Midbrain (tissue), 1 donor: ENCODE measurements at regions not wholly inside any gene's neighbourhood (a gene's known extent, or its start where the extent isn't known, plus 50 kb on each side); places are given as distances from the start of the nearest gene placed in this dataset.
"Not testable (repeated sequence)": the region's sequence is repeated elsewhere in the genome, so short reads cannot be mapped to it uniquely, and the experiment has no call there.

ENCODE experiments used
- DNase-seq: peaks from one replicate; lab custom pipeline; 2025; lab: John Stamatoyannopoulos, UW

DNA sequence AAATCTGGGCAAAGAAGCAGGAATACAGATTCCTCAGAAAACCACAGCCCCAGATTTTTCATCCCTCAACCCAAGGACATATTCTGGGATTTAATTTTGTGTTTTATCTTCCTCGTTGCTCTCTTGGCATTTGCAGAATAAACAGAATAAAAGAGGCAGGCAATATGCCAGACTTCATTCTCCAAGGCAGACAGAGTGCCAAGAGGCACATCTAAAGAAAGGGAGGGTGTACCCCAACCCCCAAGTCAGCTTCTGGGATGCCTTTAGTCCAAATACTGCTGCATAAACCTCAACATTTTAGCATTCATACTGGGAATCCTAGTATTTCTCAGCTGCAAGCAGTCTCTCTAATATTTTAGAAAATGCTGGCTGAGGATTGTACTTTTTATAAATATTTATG is 629.2 kb downstream of the KLHL13 start:
- DNase-seq, result no peak

- no peak for DNase-seq
Observed at GRCh38 chrX:117483950-117484349, 632.7 kb downstream of the KLHL13 start.

GRCh38 chrX:117458243-117458968 is 658.2 kb downstream of the KLHL13 start:
- DNase-seq, result no peak

- no peak for DNase-seq
Observed at GRCh38 chrX:117455787-117456186, 660.8 kb downstream of the KLHL13 start.

GRCh38 chrX:117429501-117429900 is 687.1 kb downstream of the KLHL13 start:
- no peak for DNase-seq

GRCh38 chrX:117407449-117408150 is 709.0 kb downstream of the KLHL13 start:
- DNase-seq, result no peak

DNA sequence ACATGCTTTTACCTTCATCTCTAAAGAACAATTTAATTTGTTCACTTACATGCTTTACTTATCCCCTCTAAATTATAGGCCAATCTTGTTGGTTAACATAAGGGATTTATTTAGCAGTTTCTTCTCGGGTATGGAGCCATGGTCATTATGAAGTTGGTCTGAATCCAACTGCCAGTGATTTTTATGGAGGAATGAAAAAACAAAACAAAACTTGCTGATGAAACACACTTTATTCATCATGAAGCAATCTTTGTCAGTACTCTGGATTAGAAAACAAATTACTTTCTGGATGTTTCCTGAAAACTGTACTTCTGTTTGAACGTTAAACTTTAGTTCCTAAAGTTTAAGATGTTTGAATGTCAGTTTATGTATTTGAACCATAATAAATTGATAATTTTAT is 715.8 kb downstream of the KLHL13 start:
- DNase-seq, result no peak

DNA sequence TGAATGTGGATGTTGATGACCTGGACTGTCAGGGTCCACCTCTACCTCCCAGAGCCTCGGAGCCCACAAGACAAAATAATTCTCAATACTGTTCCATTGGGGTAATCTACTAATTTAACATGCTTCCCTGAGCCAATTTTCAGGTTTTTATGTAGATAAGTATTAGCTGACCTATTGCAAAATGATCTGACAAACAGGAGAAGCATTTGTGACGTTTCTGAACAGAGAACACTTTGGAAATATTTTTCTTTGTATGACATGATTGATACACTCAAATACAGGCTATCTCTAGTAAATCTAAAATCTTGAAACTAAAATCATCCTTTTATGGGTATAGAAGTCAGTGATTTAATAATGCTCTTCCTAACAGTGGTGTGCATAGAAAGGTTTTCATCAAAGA is 716.6 kb downstream of the KLHL13 start:
- DNase-seq, result no peak

- DNase-seq, result no peak
Observed at GRCh38 chrX:117397844-117398243, 718.8 kb downstream of the KLHL13 start.

DNA sequence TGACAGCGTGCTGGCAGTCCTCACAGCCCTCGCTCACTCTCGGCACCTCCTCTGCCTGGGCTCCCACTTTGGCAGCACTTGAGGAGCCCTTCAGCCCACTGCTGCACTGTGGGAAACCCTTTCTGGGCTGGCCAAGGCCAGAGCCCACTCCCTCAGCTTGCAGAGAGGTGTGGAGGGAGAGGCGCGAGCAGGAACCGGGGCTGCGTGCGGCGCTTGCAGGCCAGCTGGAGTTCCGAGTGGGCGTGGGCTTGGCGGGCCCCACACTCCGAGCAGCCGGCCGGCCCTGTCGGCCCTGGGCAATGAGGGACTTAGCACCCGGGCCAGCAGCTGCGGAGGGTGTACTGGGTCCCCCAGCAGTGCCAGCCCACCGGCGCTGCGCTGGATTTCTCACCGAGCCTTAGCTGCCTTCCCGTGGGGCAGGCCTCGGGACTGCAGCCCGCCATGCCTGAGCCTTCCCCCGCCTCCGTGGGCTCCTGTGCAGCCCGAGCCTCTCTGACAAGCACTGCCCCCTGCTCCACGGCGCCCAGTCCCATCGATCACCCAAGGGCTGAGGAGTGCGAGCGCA is 722.0 kb downstream of the KLHL13 start:
- not testable (repeated sequence) for DNase-seq

GRCh38 chrX:117392360-117392759 is 724.2 kb downstream of the KLHL13 start:
- DNase-seq, result not testable (repeated sequence)

DNA sequence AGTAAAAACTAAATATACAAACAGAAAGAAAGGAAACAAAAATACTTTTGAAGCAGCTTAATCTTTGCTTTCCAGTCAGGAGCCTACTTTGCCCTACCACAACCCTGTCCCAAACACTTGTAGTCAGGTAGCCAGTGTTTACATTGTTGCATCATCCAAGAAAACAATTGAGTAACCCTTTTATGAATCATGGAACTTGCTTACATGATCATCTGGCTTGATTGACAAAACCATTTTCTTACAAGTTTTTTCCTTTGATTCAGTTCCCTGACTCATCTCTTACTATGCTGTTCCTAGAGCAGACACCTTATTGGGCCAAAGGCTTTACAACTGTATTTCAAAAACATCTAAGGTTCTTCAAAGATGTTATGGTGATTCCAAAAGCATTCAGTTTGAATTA is 740.1 kb downstream of the KLHL13 start:
- DNase-seq, result no peak

- DNase-seq, result no peak
Observed at GRCh38 chrX:117335209-117335608, 781.4 kb downstream of the KLHL13 start.

GRCh38 chrX:117327373-117327772 is 789.2 kb downstream of the KLHL13 start:
- DNase-seq, result no peak

DNA sequence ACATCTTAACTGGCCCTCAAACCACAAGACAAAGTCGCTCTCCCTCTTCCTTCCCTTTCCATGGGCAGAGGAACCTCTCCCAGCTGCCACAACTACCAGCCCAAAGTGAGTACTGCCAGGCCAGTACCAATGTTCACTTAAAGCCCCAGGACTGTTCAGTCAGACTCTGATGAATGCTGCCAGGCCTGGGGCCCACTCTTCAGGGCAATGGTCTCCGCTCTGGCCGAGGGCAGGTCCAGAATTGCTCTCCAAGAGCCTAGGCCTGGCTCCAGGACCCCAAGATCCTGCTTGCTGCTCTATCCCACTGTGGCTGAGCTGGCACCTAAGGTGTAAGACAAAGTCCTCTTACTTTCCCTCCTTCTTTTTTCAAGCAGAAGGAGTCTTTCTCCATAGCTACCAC is 790.9 kb downstream of the KLHL13 start:
- DNase-seq, result no peak

- no peak for DNase-seq
Observed at GRCh38 chrX:117305168-117305766, 811.3 kb downstream of the KLHL13 start.

- DNase-seq, result no peak
Observed at GRCh38 chrX:117301086-117301485, 815.5 kb downstream of the KLHL13 start.

DNA sequence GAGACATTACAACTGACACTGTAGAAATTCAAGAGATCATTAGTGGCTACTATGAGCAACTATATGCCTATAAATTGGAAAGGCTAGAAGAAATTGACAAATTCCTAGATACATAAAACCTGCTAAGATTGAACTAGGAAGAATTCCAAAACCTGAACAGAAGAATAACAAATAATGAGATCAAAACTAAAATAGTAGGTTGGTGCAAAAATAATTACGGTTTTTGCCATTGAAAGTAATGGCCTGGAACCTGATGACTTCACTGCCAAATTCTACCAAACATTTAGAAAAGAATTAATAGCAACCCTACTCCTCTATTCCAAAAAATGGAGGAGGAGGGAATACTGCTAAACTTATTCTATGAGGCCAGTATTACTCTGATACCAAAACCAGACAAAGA is 824.9 kb downstream of the KLHL13 start:
- DNase-seq, result no peak

DNA sequence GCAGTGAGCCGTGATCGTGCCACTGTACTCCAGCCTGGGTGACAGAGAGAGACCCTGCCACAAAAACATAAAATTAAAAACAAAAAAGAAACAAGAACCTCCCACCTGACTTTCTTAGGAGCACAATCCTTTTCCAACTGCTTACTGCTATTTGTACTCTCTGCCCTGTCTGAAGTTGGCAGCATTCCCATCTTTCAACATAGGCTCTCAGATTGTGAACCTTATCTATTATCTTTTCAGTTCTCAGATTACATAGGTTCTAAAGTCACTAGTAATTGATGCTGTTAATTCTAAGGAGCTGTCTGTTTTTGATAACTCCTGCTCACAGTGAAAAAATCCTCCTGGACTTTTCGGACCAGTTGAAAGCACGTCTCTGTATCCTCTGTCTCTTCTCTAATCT is 812.2 kb upstream of the CT83 start:
- DNase-seq, result no peak
